Activated CD4-positive, alpha-beta T cell treated with anti-CD3 and anti-CD28 coated beads, Interleukin-2, amount 50 U/mL, for 16 hours (primary cell): ENCODE measurements at regions not wholly inside any gene's neighbourhood (a gene's known extent, or its start where the extent isn't known, plus 50 kb on each side); places are given as distances from the start of the nearest gene placed in this dataset.
"Not testable (repeated sequence)": the region's sequence is repeated elsewhere in the genome, so short reads cannot be mapped to it uniquely, and the experiment has no call there.

Source experiments
- DNase-seq: peaks from one replicate; pipeline ENCODE4 v3.0.0-alpha.2; 2020

- DNase-seq = no peak
Observed at GRCh38 chr6:141764388-141764787, 368.3 kb upstream of the GJE1 start.

DNA sequence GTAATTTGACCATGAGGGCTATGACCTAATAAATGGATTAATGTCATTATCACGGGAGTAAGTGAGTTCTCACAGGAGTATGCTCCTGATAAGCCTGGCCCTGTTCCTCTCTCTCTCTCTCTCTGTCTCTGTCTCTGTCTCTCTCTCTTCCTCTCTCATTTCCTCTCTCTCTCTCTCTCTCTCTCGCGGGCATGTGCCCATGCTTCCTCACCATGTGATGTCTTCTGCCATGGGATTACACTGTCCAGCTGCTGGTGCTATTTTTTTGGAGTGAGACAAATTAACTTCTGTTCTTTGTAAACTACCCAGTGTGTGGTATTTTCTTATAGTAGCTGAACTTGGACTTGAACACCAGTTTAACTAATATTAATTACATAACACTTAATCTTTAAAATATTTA lies 374.3 kb upstream of the GJE1 start:
- no peak for DNase-seq

- no peak for DNase-seq
Observed at GRCh38 chr6:141753180-141753579, 379.5 kb upstream of the GJE1 start.

- DNase-seq = no peak
Observed at GRCh38 chr6:141752677-141753076, 380.0 kb upstream of the GJE1 start.

GRCh38 chr6:141746324-141746723 lies 386.4 kb upstream of the GJE1 start:
- not testable (repeated sequence) for DNase-seq

GRCh38 chr6:141744971-141745370 lies 387.8 kb upstream of the GJE1 start:
- DNase-seq = no peak

- no peak for DNase-seq
Observed at GRCh38 chr6:141744194-141744925, 388.4 kb upstream of the GJE1 start.

DNA sequence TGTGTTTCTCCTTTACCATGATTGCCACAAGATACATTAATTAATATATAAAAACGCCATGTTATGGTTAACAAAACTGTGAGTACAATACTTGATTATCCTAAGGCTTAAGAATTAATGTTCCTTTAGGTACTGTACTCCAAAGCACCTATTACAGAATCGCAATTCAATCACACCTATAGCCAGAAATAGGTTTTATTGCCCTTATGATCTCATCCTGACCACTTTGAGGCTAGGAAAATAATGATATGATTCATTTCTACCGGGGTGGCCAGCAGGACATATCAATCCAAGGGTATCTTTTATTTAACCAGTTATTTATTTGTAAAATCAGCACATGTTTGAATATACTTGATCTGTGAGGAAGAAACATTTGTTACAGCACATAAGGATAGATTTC lies 396.6 kb upstream of the GJE1 start:
- DNase-seq = no peak

DNA sequence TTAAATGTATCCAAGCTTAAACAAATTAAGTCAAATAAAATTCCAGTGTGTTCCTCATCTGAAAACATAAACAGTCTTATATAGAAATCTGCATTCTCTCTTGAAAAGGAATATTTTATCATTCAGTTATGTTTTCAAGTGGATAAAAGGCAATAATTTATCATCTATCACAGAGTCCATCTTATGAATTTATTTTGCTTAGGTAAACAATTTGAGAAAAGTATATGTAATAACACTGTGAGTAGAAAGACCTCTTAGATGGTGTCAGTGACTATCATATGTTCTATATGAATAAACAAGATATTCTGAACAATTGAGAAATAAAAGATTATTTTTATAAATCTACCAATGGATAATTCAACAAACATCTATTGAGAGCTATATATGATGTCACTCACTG lies 397.6 kb upstream of the GJE1 start:
- DNase-seq = no peak

- no peak for DNase-seq
Observed at GRCh38 chr6:141734071-141734840, 398.5 kb upstream of the GJE1 start.

DNA sequence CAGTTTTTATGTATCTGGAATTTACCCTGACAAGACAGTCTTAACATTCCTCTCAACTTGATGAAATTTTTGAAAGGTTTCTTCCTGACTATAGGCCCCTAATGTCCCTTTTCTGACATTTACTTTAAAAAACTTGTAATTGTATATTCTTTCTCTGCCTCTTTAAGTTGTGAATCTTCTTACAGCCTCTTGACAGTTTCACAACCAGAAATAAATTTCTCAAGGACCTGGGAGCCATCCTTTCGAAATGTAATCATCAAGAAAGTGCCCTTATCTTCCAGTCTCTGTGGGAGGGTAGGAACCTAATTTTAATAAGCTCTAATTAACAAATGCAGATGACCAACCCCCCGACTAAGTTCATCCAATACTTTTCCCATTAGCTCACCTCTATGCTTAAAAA lies 403.6 kb upstream of the GJE1 start:
- no peak for DNase-seq

DNA sequence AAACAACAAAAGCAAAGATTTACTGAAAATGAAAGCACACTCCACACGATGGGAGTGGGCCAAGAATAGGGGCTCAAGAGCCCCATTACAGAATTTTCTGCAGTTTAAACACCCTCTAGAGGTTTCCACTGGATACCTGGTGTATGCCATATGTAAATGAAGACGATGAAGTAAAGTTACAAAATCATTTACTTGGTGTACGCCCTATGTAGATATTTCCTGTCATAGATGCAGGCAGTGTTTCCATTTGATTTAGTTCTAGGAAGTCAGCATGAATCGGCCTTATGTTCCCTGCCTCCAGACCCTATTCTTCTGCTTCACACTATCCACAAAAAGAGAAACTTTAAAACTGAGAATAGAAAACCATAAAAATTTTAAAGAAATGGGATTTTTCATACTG lies 404.4 kb upstream of the GJE1 start:
- DNase-seq = no peak

GRCh38 chr6:141726248-141726647 lies 406.5 kb upstream of the GJE1 start:
- no peak for DNase-seq

- DNase-seq = no peak
Observed at GRCh38 chr6:141724731-141725130, 408.0 kb upstream of the GJE1 start.

DNA sequence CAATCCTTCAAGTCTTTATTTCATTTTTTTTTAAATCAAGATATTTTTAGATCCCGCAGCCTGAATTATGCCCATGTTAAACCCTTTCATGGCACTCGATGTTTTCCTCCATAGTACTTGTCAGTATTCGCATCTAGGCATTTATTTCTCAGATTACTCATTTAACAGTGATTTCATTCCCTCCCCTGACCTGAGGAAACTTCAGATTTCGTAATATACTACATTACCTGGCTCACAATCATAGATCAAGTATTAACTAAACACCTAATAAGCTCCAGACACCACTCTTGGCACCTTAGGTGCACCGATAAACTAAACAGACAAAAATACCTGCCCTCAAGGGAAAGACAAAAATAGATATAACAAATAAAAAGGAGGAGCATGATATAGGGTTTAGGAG lies 413.2 kb upstream of the GJE1 start:
- DNase-seq = no peak

GRCh38 chr6:141705431-141705830 lies 427.3 kb upstream of the GJE1 start:
- no peak for DNase-seq

GRCh38 chr6:141704151-141704550 lies 428.6 kb upstream of the GJE1 start:
- DNase-seq = no peak

GRCh38 chr6:141701732-141702131 lies 431.0 kb upstream of the GJE1 start:
- no peak for DNase-seq

GRCh38 chr6:141700819-141701218 lies 431.9 kb upstream of the GJE1 start:
- DNase-seq = no peak

GRCh38 chr6:141688916-141689315 lies 443.8 kb upstream of the GJE1 start:
- no peak for DNase-seq

DNA sequence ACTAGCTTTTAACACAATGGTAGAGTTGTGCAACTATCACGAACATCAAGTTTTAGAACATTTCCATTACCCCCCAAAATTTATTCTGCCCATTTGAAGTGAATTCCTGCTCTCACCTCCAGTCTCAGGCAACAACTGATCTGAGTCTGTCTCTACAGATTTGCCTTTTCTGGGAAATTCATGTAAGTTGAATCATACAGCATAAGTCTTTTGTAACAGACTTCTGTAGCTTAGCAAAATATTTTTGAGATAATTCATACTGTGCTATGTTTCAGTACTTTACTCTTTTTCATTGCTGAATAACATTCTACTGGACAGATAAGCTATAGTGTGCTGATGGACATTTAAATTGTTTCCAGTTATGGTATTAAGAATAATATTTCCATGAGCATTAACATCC lies 447.3 kb upstream of the GJE1 start:
- DNase-seq = no peak

- no peak for DNase-seq
Observed at GRCh38 chr6:141682391-141682790, 450.3 kb upstream of the GJE1 start.

DNA sequence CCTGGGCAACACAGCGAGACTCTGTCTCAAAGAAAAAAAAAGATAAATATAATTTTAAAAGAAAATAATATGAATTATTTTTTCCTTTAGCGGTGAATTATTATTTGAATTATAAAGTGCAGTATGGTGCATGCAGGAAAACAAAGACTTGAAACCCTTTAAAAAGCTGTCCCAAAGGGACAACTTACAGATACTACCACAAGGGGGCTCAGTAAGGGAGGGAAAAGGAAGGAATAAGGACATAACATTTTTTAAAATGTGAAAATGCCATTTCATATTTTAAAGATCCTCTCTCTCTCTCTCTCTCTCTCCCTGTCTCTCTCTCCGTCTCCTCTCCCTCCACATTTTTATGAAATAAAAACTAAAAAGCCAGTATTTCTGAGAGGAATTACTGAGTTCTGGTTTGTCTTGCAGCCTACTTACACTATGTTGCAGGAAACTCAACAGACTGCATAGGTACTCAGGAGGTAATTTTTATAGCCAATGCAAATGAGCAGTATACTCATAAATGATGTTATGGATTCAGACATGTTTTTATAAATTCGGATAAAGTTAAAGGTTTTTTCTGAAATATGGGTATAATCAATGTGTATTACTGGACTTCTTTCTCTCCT lies 455.0 kb upstream of the GJE1 start:
- DNase-seq = peak; percentile 20

- DNase-seq = no peak
Observed at GRCh38 chr6:141675957-141676356, 456.8 kb upstream of the GJE1 start.
